ENCODE measurements at regions not wholly inside any gene's neighbourhood (a gene's known extent, or its start where the extent isn't known, plus 50 kb on each side); places are given as distances from the start of the nearest gene placed in this dataset.

DNA sequence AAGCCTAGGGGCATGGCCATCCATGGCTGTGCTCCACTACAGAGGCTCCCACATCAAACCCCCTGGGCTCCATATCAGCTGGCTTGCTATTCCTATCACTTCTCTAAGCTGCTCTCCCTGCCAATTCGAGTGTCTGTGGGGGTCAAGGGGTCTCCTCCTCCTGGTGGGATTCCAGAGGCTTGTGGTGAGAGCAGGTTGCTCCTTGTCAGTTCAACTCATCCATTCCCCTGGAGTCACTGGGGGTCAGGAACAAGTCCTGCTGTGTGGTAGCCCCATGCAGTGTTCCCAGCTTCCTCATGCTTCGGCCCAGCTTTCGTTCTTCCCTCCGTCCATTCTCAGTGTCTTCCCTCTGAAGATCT lies 86.6 kb upstream of the UNC5B start:
- H3K4me3 ChIP-seq, result no peak overlapping the region
- H3K4me1 ChIP-seq (ENCODE audit: control insufficient read depth in 1 of 2, low read depth in 2 of 2), result peaks cover 3 to 10% of the 10 kb centered on the region in 2 donors
- ATAC-seq (ENCODE audit: insufficient number of reproducible peaks, low FRiP score, low read depth) (no peak), DNase-seq (ENCODE audit: low spot score) (no peak)
- TF ChIP-seq, protein P1, sequence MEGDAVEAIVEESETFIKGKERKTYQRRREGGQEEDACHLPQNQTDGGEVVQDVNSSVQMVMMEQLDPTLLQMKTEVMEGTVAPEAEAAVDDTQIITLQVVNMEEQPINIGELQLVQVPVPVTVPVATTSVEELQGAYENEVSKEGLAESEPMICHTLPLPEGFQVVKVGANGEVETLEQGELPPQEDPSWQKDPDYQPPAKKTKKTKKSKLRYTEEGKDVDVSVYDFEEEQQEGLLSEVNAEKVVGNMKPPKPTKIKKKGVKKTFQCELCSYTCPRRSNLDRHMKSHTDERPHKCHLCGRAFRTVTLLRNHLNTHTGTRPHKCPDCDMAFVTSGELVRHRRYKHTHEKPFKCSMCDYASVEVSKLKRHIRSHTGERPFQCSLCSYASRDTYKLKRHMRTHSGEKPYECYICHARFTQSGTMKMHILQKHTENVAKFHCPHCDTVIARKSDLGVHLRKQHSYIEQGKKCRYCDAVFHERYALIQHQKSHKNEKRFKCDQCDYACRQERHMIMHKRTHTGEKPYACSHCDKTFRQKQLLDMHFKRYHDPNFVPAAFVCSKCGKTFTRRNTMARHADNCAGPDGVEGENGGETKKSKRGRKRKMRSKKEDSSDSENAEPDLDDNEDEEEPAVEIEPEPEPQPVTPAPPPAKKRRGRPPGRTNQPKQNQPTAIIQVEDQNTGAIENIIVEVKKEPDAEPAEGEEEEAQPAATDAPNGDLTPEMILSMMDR (IDR thresholded peaks at IDR 0.05), result no peak
- H3K36me3 ChIP-seq, result no peaks in the 10 kb centered on the region
- H3K27ac ChIP-seq, result no peak overlapping the region
- H3K27me3 ChIP-seq (replicated peaks; ENCODE audit: insufficient read depth), result no peaks in the 10 kb centered on the region
- no peaks in the 10 kb centered on the region for H3K9me3 ChIP-seq

DNA sequence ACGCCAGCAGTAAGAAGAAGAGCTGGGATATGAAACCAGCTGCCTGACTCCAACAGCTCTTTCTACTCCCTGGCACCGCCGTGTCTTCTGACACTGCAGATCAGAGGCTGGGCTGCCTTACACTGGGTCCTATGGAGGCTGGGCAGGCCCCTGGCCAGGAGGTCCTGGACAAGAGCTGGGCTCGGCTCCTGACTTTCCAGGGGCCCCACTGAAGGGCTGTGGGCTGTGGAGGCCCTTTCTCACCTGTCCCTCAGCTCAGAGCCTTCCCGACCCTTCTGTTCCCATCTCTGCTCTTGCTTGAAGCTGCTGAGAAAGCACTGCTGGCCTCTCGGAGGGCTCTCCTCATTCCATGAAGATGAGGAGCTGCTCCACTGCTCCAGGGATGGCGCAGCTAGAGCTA lies 85.9 kb upstream of the UNC5B start:
- H3K27me3 ChIP-seq (replicated peaks; ENCODE audit: insufficient read depth), result no peaks in the 10 kb centered on the region
- no peaks in the 10 kb centered on the region for H3K36me3 ChIP-seq
- peaks cover 3 to 17% of the 10 kb centered on the region in 2 donors for H3K4me1 ChIP-seq (ENCODE audit: control insufficient read depth in 1 of 2, low read depth in 2 of 2)
- no peak for DNase-seq (ENCODE audit: low spot score)
- TF ChIP-seq, protein P1 (IDR thresholded peaks at IDR 0.05), result no peak
- no peak for ATAC-seq (ENCODE audit: insufficient number of reproducible peaks, low FRiP score, low read depth)
- H3K9me3 ChIP-seq, result no peaks in the 10 kb centered on the region
- no peak overlapping the region for H3K27ac ChIP-seq
- no peak overlapping the region for H3K4me3 ChIP-seq

DNA sequence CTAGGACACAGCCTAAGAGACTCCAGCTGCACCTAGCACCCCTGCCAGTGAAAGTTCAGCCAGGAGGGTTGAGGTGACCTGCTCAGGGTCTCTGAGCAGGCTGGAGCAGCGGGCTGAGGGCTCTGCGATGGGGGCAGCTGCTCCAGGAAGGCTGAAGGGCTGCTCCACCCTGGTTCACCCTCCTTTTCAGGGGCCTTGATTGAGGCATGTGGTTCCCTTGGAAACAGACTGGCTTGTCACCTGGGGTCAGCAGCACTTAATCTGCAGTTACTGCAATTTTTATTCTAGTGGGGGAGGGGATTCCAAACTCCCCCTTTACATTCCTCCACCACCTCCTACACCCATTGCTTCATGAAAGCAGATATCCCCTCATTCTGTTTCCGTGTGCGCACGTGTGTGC lies 85.3 kb upstream of the UNC5B start:
- TF ChIP-seq, protein P1 (IDR thresholded peaks at IDR 0.05), result no peak
- ATAC-seq (ENCODE audit: insufficient number of reproducible peaks, low FRiP score, low read depth) (no peak), DNase-seq (ENCODE audit: low spot score) (no peak)
- H3K4me1 ChIP-seq (ENCODE audit: control insufficient read depth in 1 of 2, low read depth in 2 of 2), result peaks cover 3 to 20% of the 10 kb centered on the region in 2 donors
- H3K36me3 ChIP-seq, result no peaks in the 10 kb centered on the region
- no peak overlapping the region for H3K4me3 ChIP-seq
- H3K27ac ChIP-seq, result no peak overlapping the region
- H3K27me3 ChIP-seq (replicated peaks; ENCODE audit: insufficient read depth), result no peaks in the 10 kb centered on the region
- no peaks in the 10 kb centered on the region for H3K9me3 ChIP-seq

DNA sequence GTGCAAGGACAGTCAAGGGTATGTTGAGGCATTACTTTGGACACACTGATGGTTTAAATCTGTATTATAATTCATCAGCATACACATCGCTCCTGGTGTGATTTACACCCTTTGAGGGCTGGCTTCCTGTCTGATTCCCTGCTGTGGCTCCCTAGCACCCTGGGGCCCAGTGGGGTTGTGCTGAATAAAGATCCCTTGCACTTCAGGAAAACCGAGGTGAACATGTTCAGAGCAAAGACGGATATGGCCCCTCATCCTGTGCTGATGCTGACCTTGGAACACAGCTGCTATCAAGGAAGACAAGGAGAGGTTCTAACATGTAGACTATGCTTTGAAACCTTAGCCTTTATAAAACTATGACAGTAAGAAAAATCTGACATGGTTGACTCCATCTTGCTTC lies 84.6 kb upstream of the UNC5B start:
- Histone ChIP-seq H3K4me1 (ENCODE audit: control insufficient read depth in 1 of 2, low read depth in 2 of 2) (peaks cover 3 to 20% of the 10 kb centered on the region in 2 donors), H3K4me3 (no peak overlapping the region), H3K27ac (no peak overlapping the region), H3K27me3 (replicated peaks; ENCODE audit: insufficient read depth) (no peaks in the 10 kb centered on the region), H3K36me3 (no peaks in the 10 kb centered on the region), H3K9me3 (no peaks in the 10 kb centered on the region)
- TF ChIP-seq, protein P1 (IDR thresholded peaks at IDR 0.05), result no peak
- ATAC-seq (ENCODE audit: insufficient number of reproducible peaks, low FRiP score, low read depth), result no peak
- DNase-seq (ENCODE audit: low spot score), result no peak

DNA sequence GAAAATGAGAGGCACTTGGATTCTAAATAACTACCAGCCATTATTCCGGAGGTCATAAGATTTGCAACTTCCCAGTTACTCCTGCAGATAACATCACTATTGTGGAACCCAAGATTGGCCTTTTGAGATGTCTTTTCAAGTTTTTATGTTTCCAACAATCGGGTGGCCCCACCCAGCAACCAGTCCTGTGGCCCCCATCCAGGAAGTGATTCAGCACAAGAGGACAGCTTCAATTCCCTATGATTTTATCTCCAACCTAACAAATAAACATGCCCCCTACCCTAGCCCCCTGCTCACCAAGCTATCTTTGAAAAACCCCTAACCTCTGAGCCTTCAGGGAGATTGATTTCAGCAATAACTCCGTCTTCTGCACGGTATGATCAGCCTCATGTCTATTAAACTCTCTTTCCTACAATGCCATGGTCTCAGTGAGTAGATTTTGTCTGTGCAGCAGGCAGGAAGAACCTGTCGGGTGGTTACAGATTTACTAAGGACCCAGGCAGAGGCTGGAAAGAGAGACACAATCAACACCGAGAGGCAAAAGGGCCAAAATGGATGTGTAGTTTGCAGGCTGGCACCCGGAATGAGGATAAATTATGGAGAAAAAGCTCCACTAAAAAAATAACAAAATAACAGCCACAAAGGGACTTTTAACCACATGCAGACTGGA lies 83.9 kb upstream of the UNC5B start:
- Histone ChIP-seq H3K27ac (no peak overlapping the region), H3K27me3 (replicated peaks; ENCODE audit: insufficient read depth) (no peaks in the 10 kb centered on the region), H3K4me3 (no peak overlapping the region), H3K9me3 (no peaks in the 10 kb centered on the region), H3K36me3 (no peaks in the 10 kb centered on the region), H3K4me1 (ENCODE audit: control insufficient read depth in 1 of 2, low read depth in 2 of 2) (peaks cover 3 to 20% of the 10 kb centered on the region in 2 donors)
- DNase-seq (ENCODE audit: low spot score) (no peak), ATAC-seq (ENCODE audit: insufficient number of reproducible peaks, low FRiP score, low read depth) (no peak)
- TF ChIP-seq, protein P1 (IDR thresholded peaks at IDR 0.05), result no peak

All from thoracic aorta (tissue), 2 donors.